ENCODE measurements at regions not wholly inside any gene's neighbourhood (a gene's known extent, or its start where the extent isn't known, plus 50 kb on each side); places are given as distances from the start of the nearest gene placed in this dataset.

DNA sequence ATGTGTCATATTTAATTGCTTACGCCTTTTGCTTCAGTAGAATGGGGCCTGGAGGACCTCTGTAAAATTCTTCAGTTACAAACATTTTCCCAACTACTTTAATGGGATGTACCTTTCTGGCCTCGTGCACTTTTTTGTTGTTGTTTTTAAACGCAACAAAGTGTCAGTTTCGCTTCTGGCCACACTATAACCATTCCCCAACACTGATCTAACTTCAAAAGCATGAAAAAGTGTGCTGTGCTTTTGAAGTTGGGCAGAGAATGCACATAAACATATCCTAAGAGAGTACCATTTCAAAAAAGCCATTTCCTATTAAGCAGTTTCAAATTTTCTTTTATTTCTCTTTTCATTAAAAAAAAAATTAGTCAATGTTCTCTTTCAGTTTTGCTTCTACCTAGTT, 435.8 kb downstream of the CNTN6 start:
- Mint-ChIP-seq H3K4me1 (ENCODE audit: unreplicated experiment) (no peaks in the 10 kb centered on the region), H3K9me3 (ENCODE audit: unreplicated experiment) (peaks cover 11% of the 10 kb centered on the region), H3K4me3 (ENCODE audit: unreplicated experiment) (no peak overlapping the region), H3K36me3 (ENCODE audit: low read depth, unreplicated experiment) (no peaks in the 10 kb centered on the region), H3K27ac (ENCODE audit: unreplicated experiment) (no peak overlapping the region), H3K27me3 (ENCODE audit: unreplicated experiment) (no peaks in the 10 kb centered on the region)
- TF ChIP-seq, protein P1, sequence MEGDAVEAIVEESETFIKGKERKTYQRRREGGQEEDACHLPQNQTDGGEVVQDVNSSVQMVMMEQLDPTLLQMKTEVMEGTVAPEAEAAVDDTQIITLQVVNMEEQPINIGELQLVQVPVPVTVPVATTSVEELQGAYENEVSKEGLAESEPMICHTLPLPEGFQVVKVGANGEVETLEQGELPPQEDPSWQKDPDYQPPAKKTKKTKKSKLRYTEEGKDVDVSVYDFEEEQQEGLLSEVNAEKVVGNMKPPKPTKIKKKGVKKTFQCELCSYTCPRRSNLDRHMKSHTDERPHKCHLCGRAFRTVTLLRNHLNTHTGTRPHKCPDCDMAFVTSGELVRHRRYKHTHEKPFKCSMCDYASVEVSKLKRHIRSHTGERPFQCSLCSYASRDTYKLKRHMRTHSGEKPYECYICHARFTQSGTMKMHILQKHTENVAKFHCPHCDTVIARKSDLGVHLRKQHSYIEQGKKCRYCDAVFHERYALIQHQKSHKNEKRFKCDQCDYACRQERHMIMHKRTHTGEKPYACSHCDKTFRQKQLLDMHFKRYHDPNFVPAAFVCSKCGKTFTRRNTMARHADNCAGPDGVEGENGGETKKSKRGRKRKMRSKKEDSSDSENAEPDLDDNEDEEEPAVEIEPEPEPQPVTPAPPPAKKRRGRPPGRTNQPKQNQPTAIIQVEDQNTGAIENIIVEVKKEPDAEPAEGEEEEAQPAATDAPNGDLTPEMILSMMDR (IDR thresholded peaks at IDR 0.05; ENCODE audit: unreplicated experiment) = no peak
- no peak for DNase-seq (ENCODE audit: low spot score)

DNA sequence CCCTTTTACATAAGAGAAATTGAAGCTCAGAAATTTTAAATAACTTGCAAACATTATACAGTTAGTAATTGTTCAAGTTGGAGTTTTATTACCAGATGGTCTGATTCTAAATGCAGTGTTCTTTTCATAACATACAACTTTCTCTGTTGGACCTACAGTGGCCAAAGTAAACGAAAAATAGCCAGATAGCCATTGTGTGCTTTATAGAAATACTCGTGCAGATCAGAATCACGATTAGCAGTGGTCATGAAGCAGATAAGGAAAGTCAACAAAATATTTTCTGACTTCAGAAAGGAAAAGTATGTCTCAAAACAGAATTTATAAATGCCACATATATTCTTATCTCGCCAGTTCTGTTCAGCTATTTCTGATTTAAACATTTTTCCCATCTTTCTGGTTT, 436.9 kb downstream of the CNTN6 start:
- H3K27ac Mint-ChIP-seq (ENCODE audit: unreplicated experiment) = no peak overlapping the region
- H3K4me3 Mint-ChIP-seq (ENCODE audit: unreplicated experiment) = no peak overlapping the region
- peaks cover 18% of the 10 kb centered on the region for H3K9me3 Mint-ChIP-seq (ENCODE audit: unreplicated experiment)
- no peaks in the 10 kb centered on the region for H3K27me3 Mint-ChIP-seq (ENCODE audit: unreplicated experiment)
- TF ChIP-seq, protein P1 (IDR thresholded peaks at IDR 0.05; ENCODE audit: unreplicated experiment) = no peak
- no peak for DNase-seq (ENCODE audit: low spot score)
- H3K4me1 Mint-ChIP-seq (ENCODE audit: unreplicated experiment) = no peaks in the 10 kb centered on the region
- H3K36me3 Mint-ChIP-seq (ENCODE audit: low read depth, unreplicated experiment) = no peaks in the 10 kb centered on the region

DNA sequence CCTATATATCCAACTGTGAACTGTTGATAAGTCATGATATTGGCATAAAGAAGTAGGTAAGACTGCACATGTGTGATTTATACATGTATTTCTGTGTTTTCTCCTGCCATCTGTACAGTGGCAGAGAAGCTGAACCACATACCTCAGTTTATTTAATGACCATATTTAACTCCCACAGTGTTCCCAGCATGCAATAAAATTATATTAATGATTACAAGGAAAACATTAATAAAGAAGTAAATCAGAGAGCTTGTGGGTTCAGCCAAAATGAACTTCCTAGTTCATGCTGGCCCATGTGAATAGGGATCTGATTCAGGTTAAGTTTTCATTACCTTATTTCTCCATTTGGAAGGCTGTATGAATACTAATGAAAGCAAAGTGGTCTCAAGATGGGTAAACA, 439.2 kb downstream of the CNTN6 start:
- TF ChIP-seq, protein P1 (IDR thresholded peaks at IDR 0.05; ENCODE audit: unreplicated experiment) = no peak
- no peaks in the 10 kb centered on the region for H3K36me3 Mint-ChIP-seq (ENCODE audit: low read depth, unreplicated experiment)
- no peak for DNase-seq (ENCODE audit: low spot score)
- H3K4me3 Mint-ChIP-seq (ENCODE audit: unreplicated experiment) = no peak overlapping the region
- peaks cover 24% of the 10 kb centered on the region for H3K9me3 Mint-ChIP-seq (ENCODE audit: unreplicated experiment)
- H3K27me3 Mint-ChIP-seq (ENCODE audit: unreplicated experiment) = peaks cover 1% of the 10 kb centered on the region
- H3K27ac Mint-ChIP-seq (ENCODE audit: unreplicated experiment) = no peak overlapping the region
- H3K4me1 Mint-ChIP-seq (ENCODE audit: unreplicated experiment) = no peaks in the 10 kb centered on the region

DNA sequence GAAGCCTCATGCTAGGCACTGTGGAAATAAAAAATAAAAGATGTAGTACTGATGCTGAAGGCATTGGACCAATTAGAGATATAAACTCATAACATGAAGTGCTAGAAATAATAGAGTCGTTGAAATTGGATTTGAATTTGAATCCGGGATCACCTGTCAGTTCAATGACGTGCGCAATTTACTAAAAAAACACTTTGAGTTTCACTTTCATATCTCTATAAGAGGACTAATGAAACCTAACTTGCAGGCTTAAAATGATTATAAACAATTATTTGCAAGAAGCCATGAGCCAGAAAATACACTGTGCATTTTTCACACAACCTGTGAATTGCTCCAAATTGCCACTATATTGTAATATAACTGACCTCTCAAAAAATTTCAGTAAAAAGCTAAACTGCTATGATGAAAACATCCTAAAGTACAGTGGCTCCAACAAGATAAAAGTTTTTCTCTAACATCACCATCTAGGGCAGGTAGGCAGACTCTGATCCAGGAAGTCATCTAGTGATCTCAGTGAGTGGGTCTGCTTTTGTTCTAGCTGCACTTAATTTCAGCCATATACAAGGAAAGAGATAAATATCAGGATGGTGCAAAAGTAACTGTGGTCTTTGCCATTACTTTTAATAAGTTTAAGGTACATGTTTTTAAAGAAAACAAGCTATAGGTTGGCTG, 440.2 kb downstream of the CNTN6 start:
- no peak for DNase-seq (ENCODE audit: low spot score)
- H3K4me1 Mint-ChIP-seq (ENCODE audit: unreplicated experiment) = no peaks in the 10 kb centered on the region
- H3K27me3 Mint-ChIP-seq (ENCODE audit: unreplicated experiment) = peaks cover 1% of the 10 kb centered on the region
- H3K9me3 Mint-ChIP-seq (ENCODE audit: unreplicated experiment) = peaks cover 22% of the 10 kb centered on the region
- TF ChIP-seq, protein P1 (IDR thresholded peaks at IDR 0.05; ENCODE audit: unreplicated experiment) = no peak
- no peak overlapping the region for H3K27ac Mint-ChIP-seq (ENCODE audit: unreplicated experiment)
- no peak overlapping the region for H3K4me3 Mint-ChIP-seq (ENCODE audit: unreplicated experiment)
- H3K36me3 Mint-ChIP-seq (ENCODE audit: low read depth, unreplicated experiment) = no peaks in the 10 kb centered on the region

DNA sequence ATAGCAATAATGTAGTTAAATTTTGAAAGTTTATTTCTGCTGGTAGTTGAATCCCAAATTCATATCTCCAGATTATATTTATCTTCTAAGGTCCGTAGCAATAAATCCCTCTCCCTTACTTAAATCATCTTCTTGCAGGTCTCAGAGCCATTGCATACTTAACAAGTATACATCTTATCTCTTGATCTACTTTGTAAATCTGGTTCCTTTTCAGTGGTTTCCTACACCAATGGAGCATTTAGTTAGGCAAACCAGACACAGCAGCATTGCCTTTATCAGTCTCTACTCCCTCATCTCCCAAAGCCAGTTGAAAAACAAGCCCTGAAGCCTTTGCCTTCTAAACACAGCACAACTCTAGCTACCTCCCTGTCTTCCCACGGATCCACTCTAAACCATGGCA, 440.9 kb downstream of the CNTN6 start:
- TF ChIP-seq, protein P1 (IDR thresholded peaks at IDR 0.05; ENCODE audit: unreplicated experiment) = no peak
- Mint-ChIP-seq H3K36me3 (ENCODE audit: low read depth, unreplicated experiment) (no peaks in the 10 kb centered on the region), H3K27me3 (ENCODE audit: unreplicated experiment) (peaks cover 1% of the 10 kb centered on the region), H3K4me3 (ENCODE audit: unreplicated experiment) (no peak overlapping the region), H3K27ac (ENCODE audit: unreplicated experiment) (no peak overlapping the region), H3K4me1 (ENCODE audit: unreplicated experiment) (no peaks in the 10 kb centered on the region), H3K9me3 (ENCODE audit: unreplicated experiment) (peaks cover 20% of the 10 kb centered on the region)
- no peak for DNase-seq (ENCODE audit: low spot score)

Data from endothelial cell (in vitro differentiated cells).